ENCODE measurements at regions not wholly inside any gene's neighbourhood (a gene's known extent, or its start where the extent isn't known, plus 50 kb on each side); places are given as distances from the start of the nearest gene placed in this dataset.

- Histone ChIP-seq H3F3A (ENCODE audit: insufficient read depth, low read length) (no peaks in the 10 kb centered on the region), H3K4me1 (ENCODE audit: insufficient read depth, low read length, severe bottlenecking) (no peaks in the 10 kb centered on the region), H3K36me3 (ENCODE audit: insufficient read depth, low read length) (no peaks in the 10 kb centered on the region), H3K9me3 (ENCODE audit: low read length) (no peaks in the 10 kb centered on the region), H3K79me2 (ENCODE audit: insufficient read depth, low read length) (no peaks in the 10 kb centered on the region), H3K9ac (ENCODE audit: low read length) (no peak overlapping the region), H3K27ac (ENCODE audit: low read depth, low read length, poor library complexity, severe bottlenecking) (no peak overlapping the region), H3K4me2 (ENCODE audit: low read length) (no peak overlapping the region), H3K27me3 (ENCODE audit: insufficient read depth, low read length) (no peaks in the 10 kb centered on the region), H3K4me3 (ENCODE audit: low read depth, low read length, poor library complexity, severe bottlenecking) (no peak overlapping the region), H2AFZ (ENCODE audit: low read length) (no peak overlapping the region), H3K9me2 (ENCODE audit: low read depth, low read length) (no peaks in the 10 kb centered on the region), H4K20me1 (ENCODE audit: insufficient read depth, low read length) (no peaks in the 10 kb centered on the region)
- TF ChIP-seq EZH2 (IDR thresholded peaks at IDR 0.05; ENCODE audit: borderline replicate concordance, low read length) (no peak), CTCF (IDR thresholded peaks at IDR 0.05; ENCODE audit: low read length) (no peak)
These were observed 789.0 kb downstream of the PLA2G4A start for GRCh38 chr1:187617776-187618175.

GRCh38 chr1:187619175-187619574 lies 790.4 kb downstream of the PLA2G4A start:
- Histone ChIP-seq H3K79me2 (ENCODE audit: insufficient read depth, low read length) (no peaks in the 10 kb centered on the region), H2AFZ (ENCODE audit: low read length) (no peak overlapping the region), H3K4me1 (ENCODE audit: insufficient read depth, low read length, severe bottlenecking) (no peaks in the 10 kb centered on the region), H3F3A (ENCODE audit: insufficient read depth, low read length) (no peaks in the 10 kb centered on the region), H3K9me2 (ENCODE audit: low read depth, low read length) (no peaks in the 10 kb centered on the region), H3K9ac (ENCODE audit: low read length) (no peak overlapping the region), H3K27ac (ENCODE audit: low read depth, low read length, poor library complexity, severe bottlenecking) (no peak overlapping the region), H3K9me3 (ENCODE audit: low read length) (no peaks in the 10 kb centered on the region), H4K20me1 (ENCODE audit: insufficient read depth, low read length) (no peaks in the 10 kb centered on the region), H3K27me3 (ENCODE audit: insufficient read depth, low read length) (no peaks in the 10 kb centered on the region), H3K36me3 (ENCODE audit: insufficient read depth, low read length) (no peaks in the 10 kb centered on the region), H3K4me2 (ENCODE audit: low read length) (no peak overlapping the region), H3K4me3 (ENCODE audit: low read depth, low read length, poor library complexity, severe bottlenecking) (no peak overlapping the region)
- no peak for TF ChIP-seq CTCF (IDR thresholded peaks at IDR 0.05; ENCODE audit: low read length)
- no peak for TF ChIP-seq EZH2 (IDR thresholded peaks at IDR 0.05; ENCODE audit: borderline replicate concordance, low read length)

- Histone ChIP-seq H3K79me2 (ENCODE audit: insufficient read depth, low read length) (no peaks in the 10 kb centered on the region), H2AFZ (ENCODE audit: low read length) (no peak overlapping the region)
These were observed 793.2 kb downstream of the PLA2G4A start for GRCh38 chr1:187621951-187622350.

More at GRCh38 chr1:187621951-187622350, 793.2 kb downstream of the PLA2G4A start:
- H3K9me2 ChIP-seq (ENCODE audit: low read depth, low read length): no peaks in the 10 kb centered on the region
- no peak overlapping the region for H3K4me2 ChIP-seq (ENCODE audit: low read length)
- H3K27me3 ChIP-seq (ENCODE audit: insufficient read depth, low read length): no peaks in the 10 kb centered on the region
- no peaks in the 10 kb centered on the region for H3F3A ChIP-seq (ENCODE audit: insufficient read depth, low read length)
- no peak for TF ChIP-seq EZH2 (IDR thresholded peaks at IDR 0.05; ENCODE audit: borderline replicate concordance, low read length)
- no peak for TF ChIP-seq CTCF (IDR thresholded peaks at IDR 0.05; ENCODE audit: low read length)
- no peaks in the 10 kb centered on the region for H4K20me1 ChIP-seq (ENCODE audit: insufficient read depth, low read length)
- no peaks in the 10 kb centered on the region for H3K4me1 ChIP-seq (ENCODE audit: insufficient read depth, low read length, severe bottlenecking)
- no peaks in the 10 kb centered on the region for H3K9me3 ChIP-seq (ENCODE audit: low read length)
- no peaks in the 10 kb centered on the region for H3K36me3 ChIP-seq (ENCODE audit: insufficient read depth, low read length)
- H3K9ac ChIP-seq (ENCODE audit: low read length): no peak overlapping the region
- no peak overlapping the region for H3K27ac ChIP-seq (ENCODE audit: low read depth, low read length, poor library complexity, severe bottlenecking)
- H3K4me3 ChIP-seq (ENCODE audit: low read depth, low read length, poor library complexity, severe bottlenecking): no peak overlapping the region
